ENCODE measurements at regions not wholly inside any gene's neighbourhood (a gene's known extent, or its start where the extent isn't known, plus 50 kb on each side); places are given as distances from the start of the nearest gene placed in this dataset.
"Not testable (repeated sequence)": the region's sequence is repeated elsewhere in the genome, so short reads cannot be mapped to it uniquely, and the experiment has no call there.

GRCh38 chr9:78916884-78917283 lies 620.0 kb downstream of the PSAT1 start:
- H3K27ac ChIP-seq (ENCODE audit: low read depth in 2 of 2, low read length in 2 of 2); H3K27me3 ChIP-seq (ENCODE audit: control insufficient read depth in 2 of 2, insufficient read depth in 2 of 2, low read length in 2 of 2); H3K4me3 ChIP-seq (ENCODE audit: low read length in 2 of 2); H3K9me3 ChIP-seq (ENCODE audit: control insufficient read depth in 2 of 2, low read length in 2 of 2); H3K9ac ChIP-seq (ENCODE audit: low read depth in 1 of 2, low read length in 2 of 2); H3K36me3 ChIP-seq (ENCODE audit: control insufficient read depth in 2 of 2, insufficient read depth in 2 of 2, low read length in 2 of 2); H3K4me1 ChIP-seq (ENCODE audit: control insufficient read depth in 2 of 2, insufficient read depth in 2 of 2, low read length in 2 of 2): not testable (repeated sequence)

- H3K27me3 ChIP-seq (ENCODE audit: control insufficient read depth in 2 of 2, insufficient read depth in 2 of 2, low read length in 2 of 2): no peaks in the 10 kb centered on the region
- H3K27ac ChIP-seq (ENCODE audit: low read depth in 2 of 2, low read length in 2 of 2): no peak overlapping the region
- H3K4me3 ChIP-seq (ENCODE audit: low read length in 2 of 2): no peak overlapping the region
- no peak overlapping the region for H3K9ac ChIP-seq (ENCODE audit: low read depth in 1 of 2, low read length in 2 of 2)
- H3K36me3 ChIP-seq (ENCODE audit: control insufficient read depth in 2 of 2, insufficient read depth in 2 of 2, low read length in 2 of 2): no peaks in the 10 kb centered on the region
- peaks cover 0 to 2% of the 10 kb centered on the region in 2 donors for H3K9me3 ChIP-seq (ENCODE audit: control insufficient read depth in 2 of 2, low read length in 2 of 2)
- H3K4me1 ChIP-seq (ENCODE audit: control insufficient read depth in 2 of 2, insufficient read depth in 2 of 2, low read length in 2 of 2): no peaks in the 10 kb centered on the region
These were observed 622.1 kb downstream of the PSAT1 start for GRCh38 chr9:78918976-78919375.

- H3K9me3 ChIP-seq (ENCODE audit: control insufficient read depth in 2 of 2, low read length in 2 of 2): peaks cover 0 to 2% of the 10 kb centered on the region in 2 donors
- no peak overlapping the region for H3K9ac ChIP-seq (ENCODE audit: low read depth in 1 of 2, low read length in 2 of 2)
- no peaks in the 10 kb centered on the region for H3K4me1 ChIP-seq (ENCODE audit: control insufficient read depth in 2 of 2, insufficient read depth in 2 of 2, low read length in 2 of 2)
- H3K36me3 ChIP-seq (ENCODE audit: control insufficient read depth in 2 of 2, insufficient read depth in 2 of 2, low read length in 2 of 2): no peaks in the 10 kb centered on the region
- H3K27ac ChIP-seq (ENCODE audit: low read depth in 2 of 2, low read length in 2 of 2): no peak overlapping the region
- H3K4me3 ChIP-seq (ENCODE audit: low read length in 2 of 2): no peak overlapping the region
- H3K27me3 ChIP-seq (ENCODE audit: control insufficient read depth in 2 of 2, insufficient read depth in 2 of 2, low read length in 2 of 2): no peaks in the 10 kb centered on the region
These were observed 622.8 kb downstream of the PSAT1 start for GRCh38 chr9:78919701-78920100.

- no peak overlapping the region for H3K4me3 ChIP-seq (ENCODE audit: low read length in 2 of 2)
- H3K36me3 ChIP-seq (ENCODE audit: control insufficient read depth in 2 of 2, insufficient read depth in 2 of 2, low read length in 2 of 2): no peaks in the 10 kb centered on the region
- H3K9me3 ChIP-seq (ENCODE audit: control insufficient read depth in 2 of 2, low read length in 2 of 2): peaks cover 0 to 2% of the 10 kb centered on the region in 2 donors
- H3K27ac ChIP-seq (ENCODE audit: low read depth in 2 of 2, low read length in 2 of 2): no peak overlapping the region
- no peaks in the 10 kb centered on the region for H3K27me3 ChIP-seq (ENCODE audit: control insufficient read depth in 2 of 2, insufficient read depth in 2 of 2, low read length in 2 of 2)
- no peak overlapping the region for H3K9ac ChIP-seq (ENCODE audit: low read depth in 1 of 2, low read length in 2 of 2)
- no peaks in the 10 kb centered on the region for H3K4me1 ChIP-seq (ENCODE audit: control insufficient read depth in 2 of 2, insufficient read depth in 2 of 2, low read length in 2 of 2)
These were observed 624.4 kb downstream of the PSAT1 start for GRCh38 chr9:78921341-78921740.

- Histone ChIP-seq H3K9ac (ENCODE audit: low read depth in 1 of 2, low read length in 2 of 2) (no peak overlapping the region), H3K27ac (ENCODE audit: low read depth in 2 of 2, low read length in 2 of 2) (no peak overlapping the region), H3K4me3 (ENCODE audit: low read length in 2 of 2) (no peak overlapping the region), H3K27me3 (ENCODE audit: control insufficient read depth in 2 of 2, insufficient read depth in 2 of 2, low read length in 2 of 2) (no peaks in the 10 kb centered on the region), H3K4me1 (ENCODE audit: control insufficient read depth in 2 of 2, insufficient read depth in 2 of 2, low read length in 2 of 2) (no peaks in the 10 kb centered on the region), H3K36me3 (ENCODE audit: control insufficient read depth in 2 of 2, insufficient read depth in 2 of 2, low read length in 2 of 2) (no peaks in the 10 kb centered on the region), H3K9me3 (ENCODE audit: control insufficient read depth in 2 of 2, low read length in 2 of 2) (peaks cover 0 to 2% of the 10 kb centered on the region in 2 donors)
These were observed 627.2 kb downstream of the PSAT1 start for GRCh38 chr9:78923966-78924659.

GRCh38 chr9:78927099-78927940 lies 630.4 kb downstream of the PSAT1 start:
- no peaks in the 10 kb centered on the region for H3K4me1 ChIP-seq (ENCODE audit: control insufficient read depth in 2 of 2, insufficient read depth in 2 of 2, low read length in 2 of 2)
- H3K4me3 ChIP-seq (ENCODE audit: low read length in 2 of 2): no peak overlapping the region
- no peak overlapping the region for H3K27ac ChIP-seq (ENCODE audit: low read depth in 2 of 2, low read length in 2 of 2)
- H3K9me3 ChIP-seq (ENCODE audit: control insufficient read depth in 2 of 2, low read length in 2 of 2): no peaks in the 10 kb centered on the region
- no peaks in the 10 kb centered on the region for H3K36me3 ChIP-seq (ENCODE audit: control insufficient read depth in 2 of 2, insufficient read depth in 2 of 2, low read length in 2 of 2)
- no peaks in the 10 kb centered on the region for H3K27me3 ChIP-seq (ENCODE audit: control insufficient read depth in 2 of 2, insufficient read depth in 2 of 2, low read length in 2 of 2)
- H3K9ac ChIP-seq (ENCODE audit: low read depth in 1 of 2, low read length in 2 of 2): no peak overlapping the region

- no peaks in the 10 kb centered on the region for H3K27me3 ChIP-seq (ENCODE audit: control insufficient read depth in 2 of 2, insufficient read depth in 2 of 2, low read length in 2 of 2)
- no peak overlapping the region for H3K9ac ChIP-seq (ENCODE audit: low read depth in 1 of 2, low read length in 2 of 2)
- H3K4me3 ChIP-seq (ENCODE audit: low read length in 2 of 2): no peak overlapping the region
- H3K36me3 ChIP-seq (ENCODE audit: control insufficient read depth in 2 of 2, insufficient read depth in 2 of 2, low read length in 2 of 2): no peaks in the 10 kb centered on the region
- no peaks in the 10 kb centered on the region for H3K4me1 ChIP-seq (ENCODE audit: control insufficient read depth in 2 of 2, insufficient read depth in 2 of 2, low read length in 2 of 2)
- H3K27ac ChIP-seq (ENCODE audit: low read depth in 2 of 2, low read length in 2 of 2): no peak overlapping the region
- no peaks in the 10 kb centered on the region for H3K9me3 ChIP-seq (ENCODE audit: control insufficient read depth in 2 of 2, low read length in 2 of 2)
These were observed 631.9 kb downstream of the PSAT1 start for GRCh38 chr9:78928625-78929405.

GRCh38 chr9:78930281-78930680 lies 633.4 kb downstream of the PSAT1 start:
- H3K4me3 ChIP-seq (ENCODE audit: low read length in 2 of 2): no peak overlapping the region
- H3K9ac ChIP-seq (ENCODE audit: low read depth in 1 of 2, low read length in 2 of 2): no peak overlapping the region
- H3K4me1 ChIP-seq (ENCODE audit: control insufficient read depth in 2 of 2, insufficient read depth in 2 of 2, low read length in 2 of 2): no peaks in the 10 kb centered on the region
- H3K9me3 ChIP-seq (ENCODE audit: control insufficient read depth in 2 of 2, low read length in 2 of 2): no peaks in the 10 kb centered on the region
- H3K27ac ChIP-seq (ENCODE audit: low read depth in 2 of 2, low read length in 2 of 2): no peak overlapping the region
- H3K27me3 ChIP-seq (ENCODE audit: control insufficient read depth in 2 of 2, insufficient read depth in 2 of 2, low read length in 2 of 2): no peaks in the 10 kb centered on the region
- no peaks in the 10 kb centered on the region for H3K36me3 ChIP-seq (ENCODE audit: control insufficient read depth in 2 of 2, insufficient read depth in 2 of 2, low read length in 2 of 2)

- H3K4me1 ChIP-seq (ENCODE audit: control insufficient read depth in 2 of 2, insufficient read depth in 2 of 2, low read length in 2 of 2): no peaks in the 10 kb centered on the region
- no peak overlapping the region for H3K27ac ChIP-seq (ENCODE audit: low read depth in 2 of 2, low read length in 2 of 2)
- H3K36me3 ChIP-seq (ENCODE audit: control insufficient read depth in 2 of 2, insufficient read depth in 2 of 2, low read length in 2 of 2): no peaks in the 10 kb centered on the region
- H3K27me3 ChIP-seq (ENCODE audit: control insufficient read depth in 2 of 2, insufficient read depth in 2 of 2, low read length in 2 of 2): no peaks in the 10 kb centered on the region
- H3K9me3 ChIP-seq (ENCODE audit: control insufficient read depth in 2 of 2, low read length in 2 of 2): no peaks in the 10 kb centered on the region
- H3K9ac ChIP-seq (ENCODE audit: low read depth in 1 of 2, low read length in 2 of 2): no peak overlapping the region
- H3K4me3 ChIP-seq (ENCODE audit: low read length in 2 of 2): no peak overlapping the region
These were observed 636.1 kb downstream of the PSAT1 start for GRCh38 chr9:78932849-78933627.

Measured in mucosa of rectum (tissue), 2 donors.